ENCODE measurements at regions not wholly inside any gene's neighbourhood (a gene's known extent, or its start where the extent isn't known, plus 50 kb on each side); places are given as distances from the start of the nearest gene placed in this dataset.

GRCh38 chr9:86764671-86765343 is 182.5 kb downstream of the GAS1 start:
- H4K20me1 ChIP-seq (ENCODE audit: insufficient read depth, poor library complexity, severe bottlenecking), result no peaks in the 10 kb centered on the region
- TF ChIP-seq EZH2 (IDR thresholded peaks at IDR 0.05; ENCODE audit: borderline replicate concordance) (no peak), EZH2phosphoT487 (IDR thresholded peaks at IDR 0.05; ENCODE audit: low read depth, severe bottlenecking, unreplicated experiment) (no peak)
- TF ChIP-seq, protein P1, sequence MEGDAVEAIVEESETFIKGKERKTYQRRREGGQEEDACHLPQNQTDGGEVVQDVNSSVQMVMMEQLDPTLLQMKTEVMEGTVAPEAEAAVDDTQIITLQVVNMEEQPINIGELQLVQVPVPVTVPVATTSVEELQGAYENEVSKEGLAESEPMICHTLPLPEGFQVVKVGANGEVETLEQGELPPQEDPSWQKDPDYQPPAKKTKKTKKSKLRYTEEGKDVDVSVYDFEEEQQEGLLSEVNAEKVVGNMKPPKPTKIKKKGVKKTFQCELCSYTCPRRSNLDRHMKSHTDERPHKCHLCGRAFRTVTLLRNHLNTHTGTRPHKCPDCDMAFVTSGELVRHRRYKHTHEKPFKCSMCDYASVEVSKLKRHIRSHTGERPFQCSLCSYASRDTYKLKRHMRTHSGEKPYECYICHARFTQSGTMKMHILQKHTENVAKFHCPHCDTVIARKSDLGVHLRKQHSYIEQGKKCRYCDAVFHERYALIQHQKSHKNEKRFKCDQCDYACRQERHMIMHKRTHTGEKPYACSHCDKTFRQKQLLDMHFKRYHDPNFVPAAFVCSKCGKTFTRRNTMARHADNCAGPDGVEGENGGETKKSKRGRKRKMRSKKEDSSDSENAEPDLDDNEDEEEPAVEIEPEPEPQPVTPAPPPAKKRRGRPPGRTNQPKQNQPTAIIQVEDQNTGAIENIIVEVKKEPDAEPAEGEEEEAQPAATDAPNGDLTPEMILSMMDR (IDR thresholded peaks at IDR 0.05; ENCODE audit: poor library complexity), result no peak
- no peaks in the 10 kb centered on the region for H3K79me2 ChIP-seq
- DNase-seq (ENCODE audit: low spot score), result no peak
- H3K4me2 ChIP-seq, result no peak overlapping the region
- WGBS (ENCODE audit: low lambda C conversion rate, missing lambda C conversion rate), result 92% methylated on average over 13 of the region's 13 CpGs
- no peaks in the 10 kb centered on the region for H3K27me3 ChIP-seq
- H3K9me3 ChIP-seq (ENCODE audit: low read depth), result no peaks in the 10 kb centered on the region
- H2AFZ ChIP-seq, result no peak overlapping the region
- H3K36me3 ChIP-seq (replicated peaks; ENCODE audit: insufficient read depth, low read depth), result no peaks in the 10 kb centered on the region
- H3K4me3 ChIP-seq, result no peak overlapping the region
- H3K27ac ChIP-seq, result no peak overlapping the region
- no peaks in the 10 kb centered on the region for H3K9me2 ChIP-seq (replicated peaks; ENCODE audit: insufficient read depth)
- H3K4me1 ChIP-seq (ENCODE audit: insufficient read depth), result no peaks in the 10 kb centered on the region

DNA sequence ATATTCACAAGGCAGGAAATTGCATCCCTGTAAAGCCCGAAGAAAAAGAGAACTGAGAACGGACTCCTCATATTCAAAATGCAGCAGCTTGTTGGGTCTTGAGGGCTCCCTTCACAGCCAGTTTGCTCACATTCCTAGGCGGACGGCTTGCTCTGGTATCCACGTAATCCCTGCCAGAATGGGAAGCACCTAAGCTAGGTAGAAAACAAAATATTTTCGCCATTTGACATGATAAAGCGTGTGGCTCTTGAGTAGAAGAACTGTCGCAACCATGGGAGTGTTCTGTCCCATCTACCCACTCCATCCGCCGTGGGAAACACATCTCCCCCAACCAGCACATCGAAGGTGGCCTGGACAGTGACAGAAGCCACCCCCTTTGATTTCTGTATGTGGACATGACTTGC is 183.1 kb downstream of the GAS1 start:
- no peak for DNase-seq (ENCODE audit: low spot score)
- TF ChIP-seq EZH2 (IDR thresholded peaks at IDR 0.05; ENCODE audit: borderline replicate concordance) (no peak), EZH2phosphoT487 (IDR thresholded peaks at IDR 0.05; ENCODE audit: low read depth, severe bottlenecking, unreplicated experiment) (no peak)
- TF ChIP-seq, protein P1 (IDR thresholded peaks at IDR 0.05; ENCODE audit: poor library complexity), result no peak
- no peaks in the 10 kb centered on the region for H3K9me2 ChIP-seq (replicated peaks; ENCODE audit: insufficient read depth)
- H3K4me2 ChIP-seq, result no peak overlapping the region
- H2AFZ ChIP-seq, result no peak overlapping the region
- no peaks in the 10 kb centered on the region for H3K36me3 ChIP-seq (replicated peaks; ENCODE audit: insufficient read depth, low read depth)
- no peaks in the 10 kb centered on the region for H3K9me3 ChIP-seq (ENCODE audit: low read depth)
- H3K4me1 ChIP-seq (ENCODE audit: insufficient read depth), result no peaks in the 10 kb centered on the region
- H3K27ac ChIP-seq, result peak overlapping the region; percentile 17
- H3K27me3 ChIP-seq, result no peaks in the 10 kb centered on the region
- H3K79me2 ChIP-seq, result no peaks in the 10 kb centered on the region
- 88% methylated on average over 11 of the region's 11 CpGs for WGBS (ENCODE audit: low lambda C conversion rate, missing lambda C conversion rate)
- H3K4me3 ChIP-seq, result no peak overlapping the region
- no peaks in the 10 kb centered on the region for H4K20me1 ChIP-seq (ENCODE audit: insufficient read depth, poor library complexity, severe bottlenecking)

GRCh38 chr9:86763791-86764190 is 183.5 kb downstream of the GAS1 start:
- no peak overlapping the region for H2AFZ ChIP-seq
- H4K20me1 ChIP-seq (ENCODE audit: insufficient read depth, poor library complexity, severe bottlenecking), result no peaks in the 10 kb centered on the region
- 98% methylated on average over 2 of the region's 2 CpGs for WGBS (ENCODE audit: low lambda C conversion rate, missing lambda C conversion rate)
- H3K27ac ChIP-seq, result peak overlapping the region; percentile 17
- no peaks in the 10 kb centered on the region for H3K9me2 ChIP-seq (replicated peaks; ENCODE audit: insufficient read depth)
- TF ChIP-seq EZH2 (IDR thresholded peaks at IDR 0.05; ENCODE audit: borderline replicate concordance) (no peak), EZH2phosphoT487 (IDR thresholded peaks at IDR 0.05; ENCODE audit: low read depth, severe bottlenecking, unreplicated experiment) (no peak)
- TF ChIP-seq, protein P1 (IDR thresholded peaks at IDR 0.05; ENCODE audit: poor library complexity), result no peak
- H3K27me3 ChIP-seq, result no peaks in the 10 kb centered on the region
- no peaks in the 10 kb centered on the region for H3K4me1 ChIP-seq (ENCODE audit: insufficient read depth)
- no peaks in the 10 kb centered on the region for H3K9me3 ChIP-seq (ENCODE audit: low read depth)
- H3K36me3 ChIP-seq (replicated peaks; ENCODE audit: insufficient read depth, low read depth), result no peaks in the 10 kb centered on the region
- no peaks in the 10 kb centered on the region for H3K79me2 ChIP-seq
- H3K4me3 ChIP-seq, result no peak overlapping the region
- H3K4me2 ChIP-seq, result no peak overlapping the region
- DNase-seq (ENCODE audit: low spot score), result no peak

Measured in hepatocyte (in vitro differentiated cells).